ENCODE measurements at regions not wholly inside any gene's neighbourhood (a gene's known extent, or its start where the extent isn't known, plus 50 kb on each side); places are given as distances from the start of the nearest gene placed in this dataset.

GRCh38 chr2:77838441-77838840 is 316.3 kb upstream of the LRRTM4 start:
- H3F3A ChIP-seq (ENCODE audit: insufficient read depth, low read length): no peaks in the 10 kb centered on the region
- H3K4me1 ChIP-seq (ENCODE audit: insufficient read depth, low read length, severe bottlenecking): no peaks in the 10 kb centered on the region
- H3K27me3 ChIP-seq (ENCODE audit: insufficient read depth, low read length): no peaks in the 10 kb centered on the region
- no peaks in the 10 kb centered on the region for H3K79me2 ChIP-seq (ENCODE audit: insufficient read depth, low read length)
- no peaks in the 10 kb centered on the region for H4K20me1 ChIP-seq (ENCODE audit: insufficient read depth, low read length)
- H3K4me2 ChIP-seq (ENCODE audit: low read length): no peak overlapping the region
- no peak overlapping the region for H3K9ac ChIP-seq (ENCODE audit: low read length)
- no peaks in the 10 kb centered on the region for H3K9me2 ChIP-seq (ENCODE audit: low read depth, low read length)
- H3K27ac ChIP-seq (ENCODE audit: low read depth, low read length, poor library complexity, severe bottlenecking): no peak overlapping the region
- H3K36me3 ChIP-seq (ENCODE audit: insufficient read depth, low read length): no peaks in the 10 kb centered on the region
- no peak for TF ChIP-seq EZH2 (IDR thresholded peaks at IDR 0.05; ENCODE audit: borderline replicate concordance, low read length)
- TF ChIP-seq CTCF (IDR thresholded peaks at IDR 0.05; ENCODE audit: low read length): no peak
- H3K4me3 ChIP-seq (ENCODE audit: low read depth, low read length, poor library complexity, severe bottlenecking): no peak overlapping the region
- no peak overlapping the region for H2AFZ ChIP-seq (ENCODE audit: low read length)
- H3K9me3 ChIP-seq (ENCODE audit: low read length): no peaks in the 10 kb centered on the region

GRCh38 chr2:77839102-77839501 is 316.9 kb upstream of the LRRTM4 start:
- Histone ChIP-seq H3F3A (ENCODE audit: insufficient read depth, low read length) (no peaks in the 10 kb centered on the region), H3K9me3 (ENCODE audit: low read length) (no peaks in the 10 kb centered on the region), H3K9me2 (ENCODE audit: low read depth, low read length) (no peaks in the 10 kb centered on the region), H3K36me3 (ENCODE audit: insufficient read depth, low read length) (no peaks in the 10 kb centered on the region), H3K27ac (ENCODE audit: low read depth, low read length, poor library complexity, severe bottlenecking) (no peak overlapping the region), H3K27me3 (ENCODE audit: insufficient read depth, low read length) (no peaks in the 10 kb centered on the region), H3K4me1 (ENCODE audit: insufficient read depth, low read length, severe bottlenecking) (no peaks in the 10 kb centered on the region), H2AFZ (ENCODE audit: low read length) (no peak overlapping the region), H3K9ac (ENCODE audit: low read length) (no peak overlapping the region), H4K20me1 (ENCODE audit: insufficient read depth, low read length) (no peaks in the 10 kb centered on the region), H3K79me2 (ENCODE audit: insufficient read depth, low read length) (no peaks in the 10 kb centered on the region), H3K4me2 (ENCODE audit: low read length) (no peak overlapping the region), H3K4me3 (ENCODE audit: low read depth, low read length, poor library complexity, severe bottlenecking) (no peak overlapping the region)
- TF ChIP-seq EZH2 (IDR thresholded peaks at IDR 0.05; ENCODE audit: borderline replicate concordance, low read length): no peak

GRCh38 chr2:77862120-77862519 is 339.9 kb upstream of the LRRTM4 start:
- Histone ChIP-seq H3K9ac (ENCODE audit: low read length) (no peak overlapping the region), H2AFZ (ENCODE audit: low read length) (no peak overlapping the region), H3K4me2 (ENCODE audit: low read length) (no peak overlapping the region), H3K4me3 (ENCODE audit: low read depth, low read length, poor library complexity, severe bottlenecking) (no peak overlapping the region), H3K4me1 (ENCODE audit: insufficient read depth, low read length, severe bottlenecking) (no peaks in the 10 kb centered on the region), H4K20me1 (ENCODE audit: insufficient read depth, low read length) (no peaks in the 10 kb centered on the region), H3F3A (ENCODE audit: insufficient read depth, low read length) (no peaks in the 10 kb centered on the region), H3K9me3 (ENCODE audit: low read length) (no peaks in the 10 kb centered on the region), H3K36me3 (ENCODE audit: insufficient read depth, low read length) (no peaks in the 10 kb centered on the region), H3K9me2 (ENCODE audit: low read depth, low read length) (no peaks in the 10 kb centered on the region), H3K79me2 (ENCODE audit: insufficient read depth, low read length) (no peaks in the 10 kb centered on the region), H3K27ac (ENCODE audit: low read depth, low read length, poor library complexity, severe bottlenecking) (no peak overlapping the region), H3K27me3 (ENCODE audit: insufficient read depth, low read length) (no peaks in the 10 kb centered on the region)
- no peak for TF ChIP-seq EZH2 (IDR thresholded peaks at IDR 0.05; ENCODE audit: borderline replicate concordance, low read length)
- TF ChIP-seq CTCF (IDR thresholded peaks at IDR 0.05; ENCODE audit: low read length): no peak

- no peaks in the 10 kb centered on the region for H3K9me3 ChIP-seq (ENCODE audit: low read length)
- TF ChIP-seq CTCF (IDR thresholded peaks at IDR 0.05; ENCODE audit: low read length): no peak
- H3K79me2 ChIP-seq (ENCODE audit: insufficient read depth, low read length): no peaks in the 10 kb centered on the region
- no peaks in the 10 kb centered on the region for H3K36me3 ChIP-seq (ENCODE audit: insufficient read depth, low read length)
- H4K20me1 ChIP-seq (ENCODE audit: insufficient read depth, low read length): no peaks in the 10 kb centered on the region
- H2AFZ ChIP-seq (ENCODE audit: low read length): no peak overlapping the region
- no peak overlapping the region for H3K27ac ChIP-seq (ENCODE audit: low read depth, low read length, poor library complexity, severe bottlenecking)
- no peaks in the 10 kb centered on the region for H3F3A ChIP-seq (ENCODE audit: insufficient read depth, low read length)
- H3K4me1 ChIP-seq (ENCODE audit: insufficient read depth, low read length, severe bottlenecking): no peaks in the 10 kb centered on the region
- no peak overlapping the region for H3K4me3 ChIP-seq (ENCODE audit: low read depth, low read length, poor library complexity, severe bottlenecking)
- H3K4me2 ChIP-seq (ENCODE audit: low read length): no peak overlapping the region
- H3K27me3 ChIP-seq (ENCODE audit: insufficient read depth, low read length): no peaks in the 10 kb centered on the region
- H3K9me2 ChIP-seq (ENCODE audit: low read depth, low read length): no peaks in the 10 kb centered on the region
- H3K9ac ChIP-seq (ENCODE audit: low read length): no peak overlapping the region
Observed at GRCh38 chr2:77864426-77864825, 342.2 kb upstream of the LRRTM4 start.

All from OCI-LY1 (cell line).